SK-N-SH treated with all-trans-retinoic acid at 6 μM for 48 hours (cell line): ENCODE measurements at regions not wholly inside any gene's neighbourhood (a gene's known extent, or its start where the extent isn't known, plus 50 kb on each side); places are given as distances from the start of the nearest gene placed in this dataset.
"Not testable (repeated sequence)": the region's sequence is repeated elsewhere in the genome, so short reads cannot be mapped to it uniquely, and the experiment has no call there.

ENCODE experiments used
- ATAC-seq: fragments of 200-7000 bp; cut with Tn5 transposase; 3 replicates; pipeline ENCODE4 v1.9.1; 2020; ENCODE audit warnings: mild to moderate bottlenecking, moderate library complexity
- ARNTL ChIP-seq: fragments of 450-650 bp; formaldehyde crosslinking; IDR thresholded peaks from 2 replicates; pipeline ENCODE4 v1.5.0; 2020; ENCODE audit warnings: low read depth, mild to moderate bottlenecking, moderate library complexity, borderline replicate concordance
- BACH2 ChIP-seq: fragments of 250-450 bp; sonication (Bioruptor Pico); IDR thresholded peaks from 2 replicates; pipeline ENCODE4 v1.9.0; 2021; ENCODE audit warnings: mild to moderate bottlenecking, borderline replicate concordance
- CREB5 ChIP-seq: fragments of 250-450 bp; sonication (Bioruptor Pico); IDR thresholded peaks from 2 replicates; pipeline ENCODE4 v1.5.1; 2020; ENCODE audit warnings: low read depth, mild to moderate bottlenecking, moderate library complexity
- CSDC2 ChIP-seq: fragments of 250-450 bp; sonication (Bioruptor Pico); IDR thresholded peaks from 2 replicates; pipeline ENCODE4 v1.5.0; 2020; ENCODE audit warnings: mild to moderate bottlenecking, moderate library complexity
- CSRNP3 ChIP-seq: fragments of 250-450 bp; sonication (Bioruptor Pico); IDR thresholded peaks from 2 replicates; pipeline ENCODE4 v1.5.1; 2021; ENCODE audit warnings: mild to moderate bottlenecking, moderate library complexity
- ESRRG ChIP-seq: fragments of 250-450 bp; sonication (Bioruptor Pico); IDR thresholded peaks from 2 replicates; pipeline ENCODE4 v1.6.1; 2021; ENCODE audit warnings: mild to moderate bottlenecking
- GLIS3 ChIP-seq: fragments of 250-450 bp; sonication (Bioruptor Pico); IDR thresholded peaks from 2 replicates; pipeline ENCODE4 v1.5.0; 2020; ENCODE audit warnings: mild to moderate bottlenecking, moderate library complexity
- ISL1 ChIP-seq: fragments of 250-450 bp; sonication (Bioruptor Pico); IDR thresholded peaks from 2 replicates; pipeline ENCODE4 v2.1.2; 2022; ENCODE audit warnings: mild to moderate bottlenecking, moderate library complexity
- OSR1 ChIP-seq: fragments of 250-450 bp; sonication (Bioruptor Pico); IDR thresholded peaks from 2 replicates; pipeline ENCODE4 v1.8.0; 2022; ENCODE audit warnings: moderate library complexity, mild to moderate bottlenecking, inconsistent platforms
- PATZ1 ChIP-seq: fragments of 250-450 bp; sonication (Bioruptor Pico); IDR thresholded peaks from 2 replicates; pipeline ENCODE4 v1.8.0; 2020; ENCODE audit warnings: mild to moderate bottlenecking, moderate library complexity, borderline replicate concordance
- POU6F1 ChIP-seq: fragments of 250-450 bp; sonication (Bioruptor Pico); IDR thresholded peaks from 2 replicates; pipeline ENCODE4 v1.8.0; 2021; ENCODE audit warnings: low read depth, mild to moderate bottlenecking, moderate library complexity, borderline replicate concordance
- PPARA ChIP-seq: fragments of 250-450 bp; sonication (Bioruptor Pico); IDR thresholded peaks from 2 replicates; pipeline ENCODE4 v1.5.0; 2020; ENCODE audit warnings: mild to moderate bottlenecking, borderline replicate concordance
- RARB ChIP-seq: fragments of 250-450 bp; sonication (Bioruptor Pico); IDR thresholded peaks from 2 replicates; pipeline ENCODE4 v1.8.0; 2021; ENCODE audit warnings: mild to moderate bottlenecking, moderate library complexity
- SNAI2 ChIP-seq: fragments of 250-450 bp; sonication (Bioruptor Pico); IDR thresholded peaks from 2 replicates; pipeline ENCODE4 v1.5.0; 2020; ENCODE audit warnings: mild to moderate bottlenecking, moderate library complexity
- TCF4 ChIP-seq: fragments of 250-450 bp; sonication (Bioruptor Pico); IDR thresholded peaks from 2 replicates; pipeline ENCODE4 v1.8.0; 2021; ENCODE audit warnings: mild to moderate bottlenecking, moderate library complexity, borderline replicate concordance
- TOX ChIP-seq: fragments of 250-450 bp; sonication (Bioruptor Pico); IDR thresholded peaks from 2 replicates; pipeline ENCODE4 v1.8.0; 2021; ENCODE audit warnings: mild to moderate bottlenecking, moderate library complexity, borderline replicate concordance
- TSHZ2 ChIP-seq: fragments of 250-450 bp; sonication (Bioruptor Pico); IDR thresholded peaks from 2 replicates; pipeline ENCODE4 v1.5.0; 2020; ENCODE audit warnings: mild to moderate bottlenecking, moderate library complexity
- ZC3H10 ChIP-seq: fragments of 250-450 bp; sonication (Bioruptor Pico); IDR thresholded peaks from 2 replicates; pipeline ENCODE4 v1.5.1; 2021; ENCODE audit warnings: mild to moderate bottlenecking, moderate library complexity
- ZFP3 ChIP-seq: fragments of 250-450 bp; sonication (Bioruptor Pico); IDR thresholded peaks from 2 replicates; pipeline ENCODE4 v1.5.0; 2020; ENCODE audit warnings: mild to moderate bottlenecking, moderate library complexity
- ZFP30 ChIP-seq: fragments of 450-650 bp; formaldehyde crosslinking; IDR thresholded peaks from 2 replicates; pipeline ENCODE4 v1.5.0; 2022; ENCODE audit warnings: mild to moderate bottlenecking, moderate library complexity
- ZNF565 ChIP-seq: fragments of 450-650 bp; formaldehyde crosslinking; conservative IDR thresholded peaks from 2 replicates; pipeline ENCODE4 v1.5.0; 2020; ENCODE audit warnings: low read depth, mild to moderate bottlenecking, moderate library complexity
- ZNF8 ChIP-seq: fragments of 450-650 bp; formaldehyde crosslinking; IDR thresholded peaks from 2 replicates; pipeline ENCODE4 v1.5.0; 2020; ENCODE audit warnings: mild to moderate bottlenecking, moderate library complexity

- no peak for ATAC-seq
- TF ChIP-seq BACH2 (no peak), ISL1 (CRISPR knock-in tag) (no peak), ZC3H10 (no peak), SNAI2 (CRISPR knock-in tag) (no peak), ZFP3 (no peak), ZFP30 (no peak), TOX (CRISPR knock-in tag) (no peak), CSRNP3 (CRISPR knock-in tag) (no peak), PPARA (CRISPR knock-in tag) (no peak), ZNF565 (CRISPR knock-in tag) (no peak), ZNF8 (CRISPR knock-in tag) (no peak), RARB (CRISPR knock-in tag) (no peak), CSDC2 (CRISPR knock-in tag) (no peak), ARNTL (CRISPR knock-in tag) (no peak), CREB5 (no peak), POU6F1 (CRISPR knock-in tag) (no peak), PATZ1 (no peak)
Observed at GRCh38 chr4:112085156-112086035, 59.9 kb upstream of the FAM241A start.

- no peak for ATAC-seq
- no peak for TF ChIP-seq SNAI2 (CRISPR knock-in tag)
- no peak for TF ChIP-seq ARNTL (CRISPR knock-in tag)
- no peak for TF ChIP-seq PATZ1
- TF ChIP-seq ISL1 (CRISPR knock-in tag), result no peak
- no peak for TF ChIP-seq CSRNP3 (CRISPR knock-in tag)
- no peak for TF ChIP-seq CREB5
- TF ChIP-seq ESRRG, result no peak
- no peak for TF ChIP-seq POU6F1 (CRISPR knock-in tag)
- no peak for TF ChIP-seq GLIS3
- no peak for TF ChIP-seq TSHZ2 (CRISPR knock-in tag)
- TF ChIP-seq RARB (CRISPR knock-in tag), result no peak
- TF ChIP-seq TCF4 (CRISPR knock-in tag), result no peak
- no peak for TF ChIP-seq TOX (CRISPR knock-in tag)
- no peak for TF ChIP-seq OSR1 (CRISPR knock-in tag)
Observed at GRCh38 chr4:112086036-112086434, 59.2 kb upstream of the FAM241A start.

- ATAC-seq, result not testable (repeated sequence)
Observed at GRCh38 chr4:112086661-112087060, 58.6 kb upstream of the FAM241A start.
